ENCODE measurements at regions not wholly inside any gene's neighbourhood (a gene's known extent, or its start where the extent isn't known, plus 50 kb on each side); places are given as distances from the start of the nearest gene placed in this dataset.
"Not testable (repeated sequence)": the region's sequence is repeated elsewhere in the genome, so short reads cannot be mapped to it uniquely, and the experiment has no call there.

DNA sequence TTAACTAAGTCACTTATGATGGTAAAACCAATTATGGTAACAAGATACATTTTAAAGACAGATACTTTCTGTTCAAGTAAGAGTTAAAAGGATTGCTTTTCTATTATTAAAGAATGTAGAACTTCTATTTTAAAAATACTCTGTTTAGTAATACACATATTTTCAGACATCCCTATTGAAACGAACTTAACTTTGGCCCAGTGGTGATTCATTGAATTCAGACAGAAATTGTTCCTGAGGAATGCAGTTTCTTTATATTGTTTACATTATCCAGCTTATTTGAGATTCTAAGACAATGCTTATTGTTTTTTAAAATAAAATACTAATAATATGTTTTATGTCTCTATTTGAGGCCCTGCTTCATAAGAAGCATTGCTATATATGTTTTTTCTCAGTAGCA is 816.4 kb downstream of the SEMA5A start:
- no peak for TF ChIP-seq EP300 (IDR thresholded peaks at IDR 0.05)
- TF ChIP-seq POLR2AphosphoS5 (IDR thresholded peaks at IDR 0.05), result no peak
- no peak for TF ChIP-seq POLR2A (IDR thresholded peaks at IDR 0.05)
- no peaks in the 10 kb centered on the region for H3K27me3 ChIP-seq
- 45% methylated on average over 1 of the region's 1 CpG for WGBS
- no peaks in the 10 kb centered on the region for H3K4me1 ChIP-seq
- H3K9me3 ChIP-seq, result peaks cover 8% of the 10 kb centered on the region
- no peaks in the 10 kb centered on the region for H3K36me3 ChIP-seq
- DNase-seq (ENCODE audit: low spot score in 2 of 2), result no peak
- no peak overlapping the region for H3K27ac ChIP-seq
- no peak overlapping the region for H3K4me3 ChIP-seq

DNA sequence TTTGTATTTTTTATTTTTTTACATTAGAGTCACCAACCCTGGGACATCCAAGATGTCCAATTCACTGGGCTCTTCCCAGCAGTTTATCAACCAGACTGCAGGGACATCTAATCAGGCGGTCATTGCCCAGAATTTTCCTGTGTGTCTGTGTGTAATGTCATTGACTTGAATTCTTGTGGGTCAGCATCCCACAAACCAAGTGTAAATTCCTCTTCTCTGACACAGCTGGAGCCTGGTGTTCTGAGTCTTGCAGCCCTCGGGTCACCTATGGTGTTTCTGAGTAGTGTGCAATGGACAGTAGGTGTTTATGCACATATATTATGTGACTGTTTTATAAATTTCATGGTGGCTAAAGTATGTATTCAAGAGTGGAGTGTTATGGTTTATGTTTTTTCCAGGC is 815.7 kb downstream of the SEMA5A start:
- 96% methylated on average over 2 of the region's 2 CpGs for WGBS
- DNase-seq (ENCODE audit: low spot score in 2 of 2), result no peak
- TF ChIP-seq POLR2A (IDR thresholded peaks at IDR 0.05) (no peak), POLR2AphosphoS5 (IDR thresholded peaks at IDR 0.05) (no peak), EP300 (IDR thresholded peaks at IDR 0.05) (no peak)
- TF ChIP-seq, protein P1, sequence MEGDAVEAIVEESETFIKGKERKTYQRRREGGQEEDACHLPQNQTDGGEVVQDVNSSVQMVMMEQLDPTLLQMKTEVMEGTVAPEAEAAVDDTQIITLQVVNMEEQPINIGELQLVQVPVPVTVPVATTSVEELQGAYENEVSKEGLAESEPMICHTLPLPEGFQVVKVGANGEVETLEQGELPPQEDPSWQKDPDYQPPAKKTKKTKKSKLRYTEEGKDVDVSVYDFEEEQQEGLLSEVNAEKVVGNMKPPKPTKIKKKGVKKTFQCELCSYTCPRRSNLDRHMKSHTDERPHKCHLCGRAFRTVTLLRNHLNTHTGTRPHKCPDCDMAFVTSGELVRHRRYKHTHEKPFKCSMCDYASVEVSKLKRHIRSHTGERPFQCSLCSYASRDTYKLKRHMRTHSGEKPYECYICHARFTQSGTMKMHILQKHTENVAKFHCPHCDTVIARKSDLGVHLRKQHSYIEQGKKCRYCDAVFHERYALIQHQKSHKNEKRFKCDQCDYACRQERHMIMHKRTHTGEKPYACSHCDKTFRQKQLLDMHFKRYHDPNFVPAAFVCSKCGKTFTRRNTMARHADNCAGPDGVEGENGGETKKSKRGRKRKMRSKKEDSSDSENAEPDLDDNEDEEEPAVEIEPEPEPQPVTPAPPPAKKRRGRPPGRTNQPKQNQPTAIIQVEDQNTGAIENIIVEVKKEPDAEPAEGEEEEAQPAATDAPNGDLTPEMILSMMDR (IDR thresholded peaks at IDR 0.05), result no peak

DNA sequence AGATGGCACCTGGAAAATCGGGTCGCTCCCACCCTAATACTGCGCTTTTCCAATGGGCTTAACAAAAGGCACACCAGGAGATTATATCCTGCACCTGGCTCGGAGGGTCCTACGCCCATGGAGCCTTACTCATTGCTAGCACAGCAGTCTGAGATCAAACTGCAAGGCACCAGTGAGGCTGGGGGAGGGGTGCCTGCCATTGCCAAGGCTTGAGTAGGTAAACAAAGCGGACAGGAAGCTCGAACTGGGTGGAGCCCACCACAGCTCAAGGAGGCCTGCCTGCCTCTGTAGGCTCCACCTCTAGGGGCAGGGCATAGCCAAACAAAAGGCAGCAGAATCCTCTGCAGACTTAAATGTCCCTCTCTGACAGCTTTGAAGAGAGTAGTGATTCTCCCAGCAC is 814.8 kb downstream of the SEMA5A start:
- H3K9me3 ChIP-seq; H3K27me3 ChIP-seq; DNase-seq (ENCODE audit: low spot score in 2 of 2); H3K36me3 ChIP-seq; H3K27ac ChIP-seq; H3K4me1 ChIP-seq; H3K4me3 ChIP-seq: not testable (repeated sequence)
- WGBS, result 88% methylated on average over 7 of the region's 7 CpGs

More for the DNA sequence above, 815.7 kb downstream of the SEMA5A start:
- no peaks in the 10 kb centered on the region for H3K4me1 ChIP-seq
- H3K4me3 ChIP-seq, result no peak overlapping the region
- H3K27ac ChIP-seq, result no peak overlapping the region
- no peaks in the 10 kb centered on the region for H3K27me3 ChIP-seq
- H3K9me3 ChIP-seq, result peaks cover 8% of the 10 kb centered on the region
- H3K36me3 ChIP-seq, result no peaks in the 10 kb centered on the region

DNA sequence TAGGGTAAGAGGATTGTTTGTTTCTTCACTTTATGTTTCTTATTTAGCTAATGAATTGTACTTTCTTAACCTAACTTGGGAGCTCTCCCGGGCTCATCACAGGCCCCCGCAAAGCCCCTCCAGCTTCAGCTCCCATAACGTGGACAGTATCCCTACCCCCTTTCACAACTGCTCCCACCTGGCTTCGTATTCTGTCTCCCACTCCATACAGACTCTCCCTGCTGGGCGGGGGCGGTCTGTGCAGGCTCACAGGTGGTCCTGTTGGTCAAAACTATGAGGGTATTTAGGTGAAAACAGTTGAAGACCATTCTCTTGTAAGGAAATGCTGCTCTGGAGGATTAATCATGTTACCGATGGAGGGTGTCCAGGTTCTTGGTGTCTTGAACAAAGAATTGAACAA is 805.3 kb downstream of the SEMA5A start:
- no peak for DNase-seq (ENCODE audit: low spot score in 2 of 2)
- H3K4me1 ChIP-seq, result no peaks in the 10 kb centered on the region
- TF ChIP-seq, protein P1 (IDR thresholded peaks at IDR 0.05), result no peak
- TF ChIP-seq POLR2A (IDR thresholded peaks at IDR 0.05) (no peak), EP300 (IDR thresholded peaks at IDR 0.05) (no peak), POLR2AphosphoS5 (IDR thresholded peaks at IDR 0.05) (no peak)
- no peaks in the 10 kb centered on the region for H3K36me3 ChIP-seq
- H3K27ac ChIP-seq, result no peak overlapping the region
- H3K4me3 ChIP-seq, result no peak overlapping the region
- WGBS, result 79% methylated on average over 7 of the region's 7 CpGs
- no peaks in the 10 kb centered on the region for H3K27me3 ChIP-seq
- H3K9me3 ChIP-seq, result peaks cover 3% of the 10 kb centered on the region

DNA sequence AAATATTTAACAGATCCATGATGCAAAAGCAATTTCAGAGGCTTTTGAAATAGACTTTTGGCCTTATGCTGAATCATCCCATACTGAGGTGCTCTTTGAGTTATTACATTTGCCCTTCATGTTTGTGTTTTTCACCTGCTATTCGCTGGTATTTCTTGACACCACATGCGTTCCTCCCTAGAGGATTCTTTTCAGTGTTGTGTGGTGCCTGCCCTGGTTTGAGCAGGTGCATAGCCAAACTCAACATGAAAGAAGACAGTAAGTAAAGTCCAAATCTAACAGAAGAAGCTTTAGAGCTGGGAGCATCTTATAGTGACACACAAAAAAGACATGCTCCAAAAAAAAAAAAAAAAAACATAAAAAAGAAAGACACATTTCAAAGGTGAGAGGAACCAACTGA is 796.3 kb downstream of the SEMA5A start:
- Histone ChIP-seq H3K27me3 (no peaks in the 10 kb centered on the region), H3K27ac (no peak overlapping the region), H3K4me1 (no peaks in the 10 kb centered on the region), H3K4me3 (no peak overlapping the region), H3K36me3 (no peaks in the 10 kb centered on the region), H3K9me3 (no peaks in the 10 kb centered on the region)
- DNase-seq (ENCODE audit: low spot score in 2 of 2), result no peak
- TF ChIP-seq, protein P1 (IDR thresholded peaks at IDR 0.05), result no peak
- TF ChIP-seq POLR2AphosphoS5 (IDR thresholded peaks at IDR 0.05) (no peak), POLR2A (IDR thresholded peaks at IDR 0.05) (no peak), EP300 (IDR thresholded peaks at IDR 0.05) (no peak)
- WGBS, result 92% methylated on average over 2 of the region's 2 CpGs

DNA sequence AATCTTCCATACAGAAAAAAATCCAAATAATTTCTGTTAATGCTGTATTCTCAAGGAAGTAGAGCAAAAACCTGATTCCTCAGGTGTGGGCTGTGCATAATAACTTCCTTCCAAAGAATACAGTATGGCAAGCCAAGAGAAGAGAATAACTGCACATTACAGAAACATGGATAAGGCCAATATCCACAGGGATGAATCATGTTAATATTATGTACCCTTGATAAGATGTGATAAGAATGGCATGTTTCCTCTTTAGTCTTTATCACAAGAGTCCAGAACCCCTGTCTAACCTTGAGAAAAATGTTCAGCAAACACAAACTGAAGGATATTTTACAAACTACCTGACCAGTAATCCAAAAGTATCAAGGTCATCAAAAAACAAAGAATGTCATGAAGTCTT is 795.8 kb downstream of the SEMA5A start:
- no peak overlapping the region for H3K4me3 ChIP-seq
- no peaks in the 10 kb centered on the region for H3K36me3 ChIP-seq
- TF ChIP-seq, protein P1 (IDR thresholded peaks at IDR 0.05), result no peak
- TF ChIP-seq POLR2A (IDR thresholded peaks at IDR 0.05) (no peak), EP300 (IDR thresholded peaks at IDR 0.05) (no peak), POLR2AphosphoS5 (IDR thresholded peaks at IDR 0.05) (no peak)
- H3K27me3 ChIP-seq, result no peaks in the 10 kb centered on the region
- no peaks in the 10 kb centered on the region for H3K9me3 ChIP-seq
- no peak overlapping the region for H3K27ac ChIP-seq
- no peak for DNase-seq (ENCODE audit: low spot score in 2 of 2)
- H3K4me1 ChIP-seq, result no peaks in the 10 kb centered on the region
